Panc1 (cell line): ENCODE measurements at regions not wholly inside any gene's neighbourhood (a gene's known extent, or its start where the extent isn't known, plus 50 kb on each side); places are given as distances from the start of the nearest gene placed in this dataset.
"Not testable (repeated sequence)": the region's sequence is repeated elsewhere in the genome, so short reads cannot be mapped to it uniquely, and the experiment has no call there.

ENCODE experiments used
- ATAC-seq: fragments of 200-7000 bp; cut with Tn5 transposase; 2 replicates; pipeline ENCODE4 v1.9.1; 2020; ENCODE audit warnings: mild to moderate bottlenecking, moderate library complexity
- BruUV-seq: library from RNA; stranded (reverse); fragments of 400-500 nt; replicated peaks from 2 replicates; lab custom pipeline; 2021; lab: Mats Ljungman, UMichigan
- CTCF ChIA-PET: fragments of 300-600 bp; sonication (Branson Sonifier 250); formaldehyde crosslinking; loops from one replicate; lab custom pipeline; 2022; ENCODE audit warnings: antibody characterized with exemption; lab: Charles Lee
- POLR2A ChIA-PET: fragments of 300-600 bp; sonication (Branson Sonifier 250); formaldehyde crosslinking; loops from one replicate; lab custom pipeline; 2022; ENCODE audit warnings: antibody characterized with exemption; lab: Charles Lee
- DNase-seq: peaks from one replicate; pipeline ENCODE4 v3.0.0-alpha.2; 2010; ENCODE audit warnings: low read depth, low spot score
- H3K27ac ChIP-seq: 2 replicates; pipeline ENCODE4 v1.5.1; 2011; ENCODE audit warnings: mild to moderate bottlenecking, low read length, inconsistent platforms
- H3K27me3 ChIP-seq: fragments of 200-500 bp; sonication (Bioruptor generic); 2 replicates; pipeline ENCODE4 v1.6.0; 2014; ENCODE audit warnings: low read length, inconsistent platforms; ENCODE audit not compliant: control insufficient read depth, insufficient read depth
- H3K36me3 ChIP-seq: fragments of 200-500 bp; sonication (Bioruptor generic); 2 replicates; pipeline ENCODE4 v1.5.1; 2014; ENCODE audit warnings: inconsistent platforms, mild to moderate bottlenecking, low read length, moderate library complexity; ENCODE audit not compliant: control insufficient read depth, insufficient read depth
- H3K4me1 ChIP-seq: 2 replicates; pipeline ENCODE4 v1.5.1; 2011; ENCODE audit warnings: inconsistent platforms, mild to moderate bottlenecking, low read length, moderate library complexity; ENCODE audit not compliant: control insufficient read depth, insufficient read depth
- H3K4me3 ChIP-seq, 2 experiments: 2 replicates each; pipeline ENCODE4 v1.5.1; 2011 to 2012; ENCODE audit warnings: low read depth in 2 of 2, low read length in 2 of 2, mild to moderate bottlenecking in 2 of 2, inconsistent platforms in 1 of 2, moderate library complexity in 1 of 2
- H3K9me3 ChIP-seq: fragments of 200-500 bp; sonication (Bioruptor generic); 2 replicates; pipeline ENCODE4 v1.5.1; 2014; ENCODE audit warnings: low read depth, mild to moderate bottlenecking, inconsistent platforms, low read length, moderate library complexity; ENCODE audit not compliant: control insufficient read depth, insufficient read depth
- POLR2AphosphoS5 ChIP-seq: IDR thresholded peaks from 2 replicates; pipeline ENCODE4 v1.6.1; 2012; ENCODE audit warnings: mild to moderate bottlenecking, low read depth, low read length, moderate library complexity
- SIN3A ChIP-seq: IDR thresholded peaks from 2 replicates; pipeline ENCODE4 v1.6.1; 2012; ENCODE audit warnings: low read depth, mild to moderate bottlenecking, low read length, moderate library complexity, borderline replicate concordance; ENCODE audit not compliant: insufficient read depth
- TCF7L2 ChIP-seq: IDR thresholded peaks from 2 replicates; pipeline ENCODE4 v1.6.1; 2011; ENCODE audit warnings: mild to moderate bottlenecking, low read depth, low read length, inconsistent platforms
- in situ Hi-C: cut with HindIII; loops from 2 replicates; pipeline ENCODE4 v1.10.0; 2016; ENCODE audit warnings: low sequenced_read_pairs, low pct_unique_long_range_greater_than_20kb
- intact Hi-C: fragments of 100-400 bp; cut with micrococcal nuclease; formaldehyde crosslinking; loops from one replicate; pipeline ENCODE4 v1.10.0; 2022; ENCODE audit not compliant: unreplicated experiment
- TF ChIP-seq, protein P1 (sequence below), 2 experiments: IDR thresholded peaks; 2 replicates each; pipeline ENCODE4 v1.6.1; 2011 to 2012; ENCODE audit warnings: low read depth in 2 of 2, control low read depth in 1 of 2, low read length in 1 of 2, mild to moderate bottlenecking in 1 of 2, moderate library complexity in 1 of 2; ENCODE audit not compliant: insufficient read depth in 1 of 2
- TF ChIP-seq, protein P2 (sequence below): fragments of 450-650 bp; IDR thresholded peaks from 2 replicates; pipeline ENCODE4 v1.5.1; 2017; ENCODE audit warnings: mild to moderate bottlenecking

GRCh38 chr10:78605800-78606350 lies 462.9 kb upstream of the ZMIZ1 start:
- H3K4me1 ChIP-seq = no peaks in the 10 kb centered on the region
- H3K27me3 ChIP-seq = 0 out of 2 replicates have a peak, but pooled peaks cover 4% of the 10 kb centered on the region
- POLR2A ChIA-PET = interaction anchor here (0.6 to 0.7 kb wide), 2 partner anchors 577 to 744 kb away, joined by 3 to 5 read pairs; no protein-coding TSS in a partner anchor
- in situ Hi-C loops (no loop called here), intact Hi-C loops (no loop called here)
- no peak overlapping the region for H3K27ac ChIP-seq
- DNase-seq (peak; percentile 18), ATAC-seq (peak; percentile 62; the same call in 1 of the 2 replicates)
- TF ChIP-seq, protein P1, sequence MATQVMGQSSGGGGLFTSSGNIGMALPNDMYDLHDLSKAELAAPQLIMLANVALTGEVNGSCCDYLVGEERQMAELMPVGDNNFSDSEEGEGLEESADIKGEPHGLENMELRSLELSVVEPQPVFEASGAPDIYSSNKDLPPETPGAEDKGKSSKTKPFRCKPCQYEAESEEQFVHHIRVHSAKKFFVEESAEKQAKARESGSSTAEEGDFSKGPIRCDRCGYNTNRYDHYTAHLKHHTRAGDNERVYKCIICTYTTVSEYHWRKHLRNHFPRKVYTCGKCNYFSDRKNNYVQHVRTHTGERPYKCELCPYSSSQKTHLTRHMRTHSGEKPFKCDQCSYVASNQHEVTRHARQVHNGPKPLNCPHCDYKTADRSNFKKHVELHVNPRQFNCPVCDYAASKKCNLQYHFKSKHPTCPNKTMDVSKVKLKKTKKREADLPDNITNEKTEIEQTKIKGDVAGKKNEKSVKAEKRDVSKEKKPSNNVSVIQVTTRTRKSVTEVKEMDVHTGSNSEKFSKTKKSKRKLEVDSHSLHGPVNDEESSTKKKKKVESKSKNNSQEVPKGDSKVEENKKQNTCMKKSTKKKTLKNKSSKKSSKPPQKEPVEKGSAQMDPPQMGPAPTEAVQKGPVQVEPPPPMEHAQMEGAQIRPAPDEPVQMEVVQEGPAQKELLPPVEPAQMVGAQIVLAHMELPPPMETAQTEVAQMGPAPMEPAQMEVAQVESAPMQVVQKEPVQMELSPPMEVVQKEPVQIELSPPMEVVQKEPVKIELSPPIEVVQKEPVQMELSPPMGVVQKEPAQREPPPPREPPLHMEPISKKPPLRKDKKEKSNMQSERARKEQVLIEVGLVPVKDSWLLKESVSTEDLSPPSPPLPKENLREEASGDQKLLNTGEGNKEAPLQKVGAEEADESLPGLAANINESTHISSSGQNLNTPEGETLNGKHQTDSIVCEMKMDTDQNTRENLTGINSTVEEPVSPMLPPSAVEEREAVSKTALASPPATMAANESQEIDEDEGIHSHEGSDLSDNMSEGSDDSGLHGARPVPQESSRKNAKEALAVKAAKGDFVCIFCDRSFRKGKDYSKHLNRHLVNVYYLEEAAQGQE (IDR thresholded peaks at IDR 0.05; ENCODE audit: insufficient read depth in 1 of 2, low read depth in 2 of 2, low read length in 1 of 2) = no peak
- TF ChIP-seq, protein P2, sequence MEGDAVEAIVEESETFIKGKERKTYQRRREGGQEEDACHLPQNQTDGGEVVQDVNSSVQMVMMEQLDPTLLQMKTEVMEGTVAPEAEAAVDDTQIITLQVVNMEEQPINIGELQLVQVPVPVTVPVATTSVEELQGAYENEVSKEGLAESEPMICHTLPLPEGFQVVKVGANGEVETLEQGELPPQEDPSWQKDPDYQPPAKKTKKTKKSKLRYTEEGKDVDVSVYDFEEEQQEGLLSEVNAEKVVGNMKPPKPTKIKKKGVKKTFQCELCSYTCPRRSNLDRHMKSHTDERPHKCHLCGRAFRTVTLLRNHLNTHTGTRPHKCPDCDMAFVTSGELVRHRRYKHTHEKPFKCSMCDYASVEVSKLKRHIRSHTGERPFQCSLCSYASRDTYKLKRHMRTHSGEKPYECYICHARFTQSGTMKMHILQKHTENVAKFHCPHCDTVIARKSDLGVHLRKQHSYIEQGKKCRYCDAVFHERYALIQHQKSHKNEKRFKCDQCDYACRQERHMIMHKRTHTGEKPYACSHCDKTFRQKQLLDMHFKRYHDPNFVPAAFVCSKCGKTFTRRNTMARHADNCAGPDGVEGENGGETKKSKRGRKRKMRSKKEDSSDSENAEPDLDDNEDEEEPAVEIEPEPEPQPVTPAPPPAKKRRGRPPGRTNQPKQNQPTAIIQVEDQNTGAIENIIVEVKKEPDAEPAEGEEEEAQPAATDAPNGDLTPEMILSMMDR = 0 out of 2 replicates have a peak, but pooled peaks have one; percentile 36
- TF ChIP-seq TCF7L2 (no peak), SIN3A (no peak), POLR2AphosphoS5 (no peak)
- H3K4me3 ChIP-seq = no peak overlapping the region
- CTCF ChIA-PET = interaction anchor here (0.7 kb wide), 2 partner anchors 248 to 461 kb away, joined by 3 to 4 read pairs; no protein-coding TSS in a partner anchor
- H3K9me3 ChIP-seq = peaks cover 12% of the 10 kb centered on the region; the same call in 1 of the 2 replicates
- no TSS peak for BruUV-seq
- H3K36me3 ChIP-seq = no peaks in the 10 kb centered on the region

DNA sequence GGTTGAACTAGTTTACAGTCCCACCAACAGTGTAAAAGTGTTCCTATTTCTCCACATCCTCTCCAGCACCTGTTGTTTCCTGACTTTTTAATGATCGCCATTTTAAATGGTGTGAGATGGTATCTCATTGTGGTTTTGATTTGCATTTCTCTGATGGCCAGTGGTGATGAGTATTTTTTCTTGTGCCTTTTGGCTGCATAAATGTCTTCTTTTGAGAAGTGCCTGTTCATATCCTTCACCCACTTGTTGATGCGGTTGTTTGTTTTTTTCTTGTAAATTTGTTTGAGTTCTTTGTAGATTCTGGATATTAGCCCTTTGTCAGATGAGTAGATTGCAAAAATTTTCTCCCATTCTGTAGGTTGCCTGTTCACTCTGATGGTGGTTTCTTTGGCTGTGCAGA lies 462.0 kb upstream of the ZMIZ1 start:
- H3K4me1 ChIP-seq, in situ Hi-C loops, BruUV-seq, intact Hi-C loops, DNase-seq, ATAC-seq, H3K4me3 ChIP-seq, H3K27ac ChIP-seq, CTCF ChIA-PET, H3K27me3 ChIP-seq, H3K36me3 ChIP-seq: not testable (repeated sequence)
- POLR2A ChIA-PET = interaction anchor here (0.6 kb wide), 1 partner anchor 22 kb away, joined by 4 read pairs; no protein-coding TSS in a partner anchor
- peaks cover 12% of the 10 kb centered on the region; the same call in 1 of the 2 replicates for H3K9me3 ChIP-seq

DNA sequence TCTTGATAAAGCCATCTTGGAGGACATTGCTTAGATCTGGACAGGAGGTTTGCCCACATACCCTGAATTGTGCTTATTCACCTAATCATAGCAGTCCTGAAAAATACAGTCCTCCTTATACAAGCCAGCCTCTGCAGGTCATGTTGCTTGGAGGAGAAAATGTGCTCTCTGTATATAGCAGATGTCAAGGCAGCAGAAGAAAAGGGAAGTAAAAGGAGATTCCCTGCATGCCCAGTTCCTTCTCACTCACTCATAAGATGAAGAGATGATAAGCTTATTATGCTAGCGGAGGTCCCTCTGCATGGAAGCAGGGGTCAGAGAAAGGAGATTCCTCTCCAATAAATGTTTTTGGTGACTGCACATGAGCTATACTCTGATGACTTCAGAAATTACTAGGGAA lies 458.8 kb upstream of the ZMIZ1 start:
- peaks cover 12% of the 10 kb centered on the region; the same call in 1 of the 2 replicates for H3K9me3 ChIP-seq
- DNase-seq = no peak
- H3K27me3 ChIP-seq = peaks cover 7% of the 10 kb centered on the region; the same call in 1 of the 2 replicates
- CTCF ChIA-PET = no interaction called here
- no peak overlapping the region for H3K27ac ChIP-seq
- no peaks in the 10 kb centered on the region for H3K36me3 ChIP-seq
- TF ChIP-seq, protein P2 = no peak
- TF ChIP-seq TCF7L2 = no peak
- TF ChIP-seq SIN3A = no peak
- no peaks in the 10 kb centered on the region for H3K4me1 ChIP-seq
- BruUV-seq = no TSS peak
- POLR2A ChIA-PET = no interaction called here
- ATAC-seq = no peak
- intact Hi-C loops = no loop called here
- H3K4me3 ChIP-seq = no peak overlapping the region
- in situ Hi-C loops = no loop called here
